ENCODE measurements at regions not wholly inside any gene's neighbourhood (a gene's known extent, or its start where the extent isn't known, plus 50 kb on each side); places are given as distances from the start of the nearest gene placed in this dataset.

DNA sequence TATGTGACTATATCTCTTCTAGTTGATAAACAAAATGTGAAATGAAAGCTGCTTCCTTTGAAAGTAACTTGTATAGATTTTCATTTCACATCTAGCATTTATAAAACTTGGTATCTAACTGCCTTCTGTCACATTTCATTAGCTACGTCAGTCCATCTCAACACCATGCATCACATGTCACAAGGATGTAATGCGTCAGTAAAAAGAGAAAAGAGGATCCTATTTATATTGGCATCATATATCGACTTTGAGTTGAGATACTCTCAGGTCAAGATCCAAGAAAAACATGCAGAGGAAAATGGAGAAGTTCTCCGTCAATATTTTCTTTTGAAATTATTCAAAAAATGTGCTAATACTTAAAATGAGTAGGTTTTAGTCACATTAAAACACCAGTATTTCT, 1211.2 kb downstream of the EFNA5 start:
- TF ChIP-seq, protein P1, sequence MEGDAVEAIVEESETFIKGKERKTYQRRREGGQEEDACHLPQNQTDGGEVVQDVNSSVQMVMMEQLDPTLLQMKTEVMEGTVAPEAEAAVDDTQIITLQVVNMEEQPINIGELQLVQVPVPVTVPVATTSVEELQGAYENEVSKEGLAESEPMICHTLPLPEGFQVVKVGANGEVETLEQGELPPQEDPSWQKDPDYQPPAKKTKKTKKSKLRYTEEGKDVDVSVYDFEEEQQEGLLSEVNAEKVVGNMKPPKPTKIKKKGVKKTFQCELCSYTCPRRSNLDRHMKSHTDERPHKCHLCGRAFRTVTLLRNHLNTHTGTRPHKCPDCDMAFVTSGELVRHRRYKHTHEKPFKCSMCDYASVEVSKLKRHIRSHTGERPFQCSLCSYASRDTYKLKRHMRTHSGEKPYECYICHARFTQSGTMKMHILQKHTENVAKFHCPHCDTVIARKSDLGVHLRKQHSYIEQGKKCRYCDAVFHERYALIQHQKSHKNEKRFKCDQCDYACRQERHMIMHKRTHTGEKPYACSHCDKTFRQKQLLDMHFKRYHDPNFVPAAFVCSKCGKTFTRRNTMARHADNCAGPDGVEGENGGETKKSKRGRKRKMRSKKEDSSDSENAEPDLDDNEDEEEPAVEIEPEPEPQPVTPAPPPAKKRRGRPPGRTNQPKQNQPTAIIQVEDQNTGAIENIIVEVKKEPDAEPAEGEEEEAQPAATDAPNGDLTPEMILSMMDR (conservative IDR thresholded peaks at IDR 0.05 in 1 of 2, IDR thresholded peaks at IDR 0.05 in 1 of 2; ENCODE audit: extremely low read depth in 1 of 2, insufficient read depth in 1 of 2, low read depth in 1 of 2, low read length in 2 of 2): no peak
- TF ChIP-seq EZH2 (IDR thresholded peaks at IDR 0.05; ENCODE audit: borderline replicate concordance, low read length): no peak

All from mammary epithelial cell (primary cell).